Osteoblast (primary cell): ENCODE measurements at regions not wholly inside any gene's neighbourhood (a gene's known extent, or its start where the extent isn't known, plus 50 kb on each side); places are given as distances from the start of the nearest gene placed in this dataset.

ENCODE experiments used
- DNase-seq: peaks from one replicate; pipeline ENCODE4 v3.0.0; 2011; ENCODE audit warnings: low spot score, mixed read lengths; ENCODE audit not compliant: insufficient read length; ENCODE audit errors: missing footprints
- H2AFZ ChIP-seq: 2 replicates; pipeline ENCODE4 v1.6.0; 2011; ENCODE audit warnings: mild to moderate bottlenecking, low read length
- H3K27ac ChIP-seq: 2 replicates; pipeline ENCODE4 v1.5.1; 2011; ENCODE audit warnings: mild to moderate bottlenecking, low read depth, low read length, moderate library complexity
- H3K27me3 ChIP-seq: 2 replicates; pipeline ENCODE4 v1.6.0; 2012; ENCODE audit warnings: mild to moderate bottlenecking, control low read depth, inconsistent platforms, low read length, moderate library complexity; ENCODE audit not compliant: insufficient read depth
- H3K36me3 ChIP-seq: 2 replicates; pipeline ENCODE4 v1.5.1; 2011; ENCODE audit warnings: mild to moderate bottlenecking, low read length, control low read depth, moderate library complexity; ENCODE audit not compliant: insufficient read depth
- H3K4me1 ChIP-seq: 2 replicates; pipeline ENCODE4 v1.5.1; 2011; ENCODE audit warnings: mild to moderate bottlenecking, low read length, control low read depth, moderate library complexity; ENCODE audit not compliant: insufficient read depth
- H3K4me2 ChIP-seq: 2 replicates; pipeline ENCODE4 v1.6.0; 2011; ENCODE audit warnings: mild to moderate bottlenecking, low read length; ENCODE audit not compliant: insufficient read depth
- H3K4me3 ChIP-seq: fragments of 200-600 bp; sonication (generic); 3 replicates; pipeline ENCODE4 v1.5.1; 2012; ENCODE audit warnings: mild to moderate bottlenecking, low read length, inconsistent platforms; ENCODE audit not compliant: insufficient read depth
- H3K79me2 ChIP-seq: 2 replicates; pipeline ENCODE4 v1.6.0; 2012; ENCODE audit warnings: mild to moderate bottlenecking, low read length, control low read depth, inconsistent platforms; ENCODE audit not compliant: insufficient read depth
- H3K9me3 ChIP-seq: 2 replicates; pipeline ENCODE4 v1.5.1; 2011; ENCODE audit warnings: low read depth, low read length, control low read depth
- H4K20me1 ChIP-seq: 2 replicates; pipeline ENCODE4 v1.6.0; 2012; ENCODE audit warnings: mild to moderate bottlenecking, low read length, control low read depth; ENCODE audit not compliant: insufficient read depth
- TF ChIP-seq, protein P1 (sequence below): IDR thresholded peaks from 2 replicates; pipeline ENCODE4 v1.5.1; 2011; ENCODE audit warnings: mild to moderate bottlenecking, low read depth, low read length, moderate library complexity; ENCODE audit errors: extremely low read depth

DNA sequence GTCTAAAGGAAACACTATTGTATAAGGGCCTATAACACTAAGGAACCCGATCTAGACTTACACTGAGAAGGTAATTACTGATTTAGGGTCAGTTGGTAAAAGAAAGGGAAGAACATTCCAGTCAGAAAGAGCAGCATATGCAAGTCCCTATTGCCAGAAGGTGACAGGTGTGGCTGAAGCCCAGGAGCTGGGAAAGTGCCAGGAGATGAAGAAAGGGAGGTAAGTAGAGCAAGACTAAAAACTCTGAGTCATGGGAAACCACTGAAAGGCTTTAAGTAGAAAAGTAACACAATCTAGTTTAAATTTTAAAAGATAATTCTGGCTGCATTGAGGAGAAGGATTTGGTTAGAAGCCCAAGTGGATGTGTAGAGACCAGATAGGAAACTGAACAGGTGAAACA is 77.7 kb upstream of the INTU start:
- Histone ChIP-seq H3K4me3 (no peak overlapping the region), H3K27me3 (no peaks in the 10 kb centered on the region), H3K4me2 (no peak overlapping the region), H2AFZ (no peak overlapping the region), H3K36me3 (no peaks in the 10 kb centered on the region), H4K20me1 (no peaks in the 10 kb centered on the region), H3K4me1 (no peaks in the 10 kb centered on the region), H3K27ac (no peak overlapping the region), H3K9me3 (no peaks in the 10 kb centered on the region), H3K79me2 (no peaks in the 10 kb centered on the region)
- TF ChIP-seq, protein P1, sequence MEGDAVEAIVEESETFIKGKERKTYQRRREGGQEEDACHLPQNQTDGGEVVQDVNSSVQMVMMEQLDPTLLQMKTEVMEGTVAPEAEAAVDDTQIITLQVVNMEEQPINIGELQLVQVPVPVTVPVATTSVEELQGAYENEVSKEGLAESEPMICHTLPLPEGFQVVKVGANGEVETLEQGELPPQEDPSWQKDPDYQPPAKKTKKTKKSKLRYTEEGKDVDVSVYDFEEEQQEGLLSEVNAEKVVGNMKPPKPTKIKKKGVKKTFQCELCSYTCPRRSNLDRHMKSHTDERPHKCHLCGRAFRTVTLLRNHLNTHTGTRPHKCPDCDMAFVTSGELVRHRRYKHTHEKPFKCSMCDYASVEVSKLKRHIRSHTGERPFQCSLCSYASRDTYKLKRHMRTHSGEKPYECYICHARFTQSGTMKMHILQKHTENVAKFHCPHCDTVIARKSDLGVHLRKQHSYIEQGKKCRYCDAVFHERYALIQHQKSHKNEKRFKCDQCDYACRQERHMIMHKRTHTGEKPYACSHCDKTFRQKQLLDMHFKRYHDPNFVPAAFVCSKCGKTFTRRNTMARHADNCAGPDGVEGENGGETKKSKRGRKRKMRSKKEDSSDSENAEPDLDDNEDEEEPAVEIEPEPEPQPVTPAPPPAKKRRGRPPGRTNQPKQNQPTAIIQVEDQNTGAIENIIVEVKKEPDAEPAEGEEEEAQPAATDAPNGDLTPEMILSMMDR: no peak
- DNase-seq: no peak

DNA sequence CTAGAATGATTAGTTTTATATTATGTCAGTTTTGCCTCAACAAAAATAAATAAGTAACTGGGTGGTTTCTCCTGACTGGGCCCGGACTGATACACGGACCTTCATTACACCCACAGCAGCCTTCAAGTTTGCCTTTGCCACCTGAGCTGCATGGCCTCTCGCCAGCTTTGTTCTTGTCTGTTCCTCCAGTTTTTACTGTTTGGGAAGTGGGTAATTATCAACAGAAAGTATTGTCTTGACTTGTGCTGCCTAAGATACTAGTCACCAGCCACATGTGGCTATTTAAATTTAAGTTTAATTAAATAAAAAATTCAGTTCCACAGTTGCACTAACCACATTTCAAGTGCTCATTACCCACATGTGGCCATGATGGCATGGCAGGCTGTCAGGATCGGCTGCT is 74.7 kb upstream of the INTU start:
- no peaks in the 10 kb centered on the region for H4K20me1 ChIP-seq
- H3K27me3 ChIP-seq: no peaks in the 10 kb centered on the region
- H2AFZ ChIP-seq: no peak overlapping the region
- H3K9me3 ChIP-seq: no peaks in the 10 kb centered on the region
- no peaks in the 10 kb centered on the region for H3K4me1 ChIP-seq
- no peaks in the 10 kb centered on the region for H3K36me3 ChIP-seq
- H3K27ac ChIP-seq: no peak overlapping the region
- no peak overlapping the region for H3K4me3 ChIP-seq
- no peak for DNase-seq
- H3K4me2 ChIP-seq: no peak overlapping the region
- no peaks in the 10 kb centered on the region for H3K79me2 ChIP-seq
- TF ChIP-seq, protein P1: no peak

DNA sequence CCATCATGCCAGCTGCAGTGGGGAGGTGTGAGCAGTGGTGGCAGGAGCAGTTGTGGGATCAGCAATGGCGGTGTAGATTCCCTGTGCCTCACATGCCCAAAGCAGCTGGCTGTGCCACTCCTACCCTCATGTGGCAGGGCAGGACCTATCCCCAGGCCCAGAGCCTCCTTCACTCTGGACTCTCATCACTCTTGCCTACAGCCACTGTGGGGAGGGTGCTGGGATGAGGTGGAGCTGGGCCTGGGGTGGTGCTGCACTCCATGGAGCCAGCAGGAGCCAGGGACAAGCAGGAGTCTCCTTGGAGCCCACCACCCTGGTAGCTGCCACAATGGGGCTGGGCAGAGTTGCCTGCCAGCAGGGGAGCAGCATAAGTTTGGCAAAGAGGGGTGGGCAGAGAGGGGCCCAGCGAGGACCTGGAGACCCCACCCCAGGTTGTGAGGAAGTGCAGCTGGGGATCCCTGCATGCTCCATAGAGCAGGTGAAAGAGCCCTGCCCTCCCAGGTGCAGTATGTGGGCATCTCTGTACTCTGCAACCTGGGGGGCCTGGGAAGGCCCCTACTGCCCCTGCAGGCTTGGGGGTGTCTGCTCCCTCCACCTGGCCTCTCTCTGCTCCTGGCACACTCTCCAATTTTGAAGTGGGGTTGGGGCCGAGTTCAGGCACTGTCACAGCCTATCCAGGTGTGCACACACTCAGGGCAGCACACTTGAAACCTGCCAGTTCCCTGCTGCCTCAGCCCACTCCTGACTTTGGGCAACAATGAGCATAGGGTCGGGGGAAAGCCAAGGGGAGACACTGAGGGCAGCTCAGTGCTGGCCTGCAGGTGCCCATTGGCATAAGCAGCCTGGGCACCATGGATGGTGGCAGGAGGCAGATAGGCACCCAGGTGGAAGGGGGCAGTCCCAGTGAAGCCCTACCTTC is 74.0 kb upstream of the INTU start:
- no peak overlapping the region for H3K4me3 ChIP-seq
- H4K20me1 ChIP-seq: no peaks in the 10 kb centered on the region
- H2AFZ ChIP-seq: no peak overlapping the region
- H3K9me3 ChIP-seq: no peaks in the 10 kb centered on the region
- TF ChIP-seq, protein P1: no peak
- H3K4me2 ChIP-seq: no peak overlapping the region
- no peaks in the 10 kb centered on the region for H3K36me3 ChIP-seq
- no peak overlapping the region for H3K27ac ChIP-seq
- H3K79me2 ChIP-seq: no peaks in the 10 kb centered on the region
- DNase-seq: no peak
- H3K27me3 ChIP-seq: no peaks in the 10 kb centered on the region
- H3K4me1 ChIP-seq: no peaks in the 10 kb centered on the region

DNA sequence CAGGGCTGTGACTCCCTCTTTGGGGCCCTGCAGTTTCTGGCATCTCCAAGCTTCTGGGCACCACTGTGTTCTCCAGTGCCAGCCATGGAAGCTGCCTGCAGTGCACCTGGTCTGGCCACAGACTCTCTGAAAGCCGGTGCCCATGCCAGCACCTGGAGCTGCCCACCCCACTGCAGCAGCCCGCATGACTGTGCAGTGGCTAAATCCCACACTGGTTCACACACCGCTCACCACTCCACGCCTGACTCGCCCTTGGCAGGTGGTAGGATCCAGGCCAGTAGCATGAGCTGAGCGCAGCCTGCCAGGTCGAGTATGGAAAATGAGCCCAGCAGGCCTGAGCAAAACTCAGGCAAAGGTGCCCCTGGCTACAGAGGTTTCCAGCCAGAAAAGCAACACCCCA is 72.8 kb upstream of the INTU start:
- Histone ChIP-seq H3K4me3 (no peak overlapping the region), H3K36me3 (no peaks in the 10 kb centered on the region), H3K79me2 (no peaks in the 10 kb centered on the region), H3K27ac (no peak overlapping the region), H2AFZ (no peak overlapping the region), H4K20me1 (no peaks in the 10 kb centered on the region), H3K4me1 (no peaks in the 10 kb centered on the region), H3K27me3 (no peaks in the 10 kb centered on the region), H3K9me3 (no peaks in the 10 kb centered on the region), H3K4me2 (no peak overlapping the region)
- DNase-seq: no peak
- TF ChIP-seq, protein P1: no peak
